ENCODE measurements at regions not wholly inside any gene's neighbourhood (a gene's known extent, or its start where the extent isn't known, plus 50 kb on each side); places are given as distances from the start of the nearest gene placed in this dataset.
"Not testable (repeated sequence)": the region's sequence is repeated elsewhere in the genome, so short reads cannot be mapped to it uniquely, and the experiment has no call there.

- intact Hi-C loops (cut with DNase I) = no loop called here
- peak; percentile 50 for DNase-seq (ENCODE audit: low spot score)
Measured at GRCh38 chr5:1732238-1732941, 67.2 kb downstream of the MRPL36 start.

GRCh38 chr5:1731855-1732237 is 67.8 kb downstream of the MRPL36 start:
- intact Hi-C loops (cut with DNase I); DNase-seq (ENCODE audit: low spot score): not testable (repeated sequence)

- DNase-seq (ENCODE audit: low spot score) = peak; percentile 31
- intact Hi-C loops (cut with DNase I) = no loop called here
Measured at GRCh38 chr5:1731091-1731639, 68.5 kb downstream of the MRPL36 start.

- DNase-seq (ENCODE audit: low spot score) = no peak
- intact Hi-C loops (cut with DNase I) = no loop called here
Measured at GRCh38 chr5:1730487-1730847, 69.2 kb downstream of the MRPL36 start.

GRCh38 chr5:1729641-1730486 is 69.8 kb downstream of the MRPL36 start:
- DNase-seq (ENCODE audit: low spot score) = peak; percentile 78
- intact Hi-C loops (cut with DNase I) = no loop called here

GRCh38 chr5:1728846-1729245 is 70.8 kb downstream of the MRPL36 start:
- DNase-seq (ENCODE audit: low spot score) = peak; percentile 75
- intact Hi-C loops (cut with DNase I) = no loop called here

- peak; percentile 62 for DNase-seq (ENCODE audit: low spot score)
- intact Hi-C loops (cut with DNase I) = no loop called here
Measured at GRCh38 chr5:1727571-1727970, 72.1 kb downstream of the MRPL36 start.

GRCh38 chr5:1726956-1727355 is 72.7 kb downstream of the MRPL36 start:
- DNase-seq (ENCODE audit: low spot score) = peak; percentile 78
- intact Hi-C loops (cut with DNase I) = no loop called here

- no peak for DNase-seq (ENCODE audit: low spot score)
- intact Hi-C loops (cut with DNase I) = no loop called here
Measured at GRCh38 chr5:1726469-1726865, 73.2 kb downstream of the MRPL36 start.

GRCh38 chr5:1725641-1726468 is 73.8 kb downstream of the MRPL36 start:
- intact Hi-C loops (cut with DNase I) = no loop called here
- DNase-seq (ENCODE audit: low spot score) = peak; percentile 57

- DNase-seq (ENCODE audit: low spot score) = peak; percentile 76
- intact Hi-C loops (cut with DNase I) = loop anchor here in 1 of 2 donors (5.0 kb wide), 1 partner anchor 1563 kb away; no protein-coding TSS in a partner anchor
Measured at GRCh38 chr5:1724822-1725602, 74.6 kb downstream of the MRPL36 start.

- peak; percentile 45 for DNase-seq (ENCODE audit: low spot score)
- intact Hi-C loops (cut with DNase I) = loop anchor here in 1 of 2 donors (5.0 kb wide), 1 partner anchor 1562 kb away; no protein-coding TSS in a partner anchor
Measured at GRCh38 chr5:1723957-1724821, 75.4 kb downstream of the MRPL36 start.

- no peak for DNase-seq (ENCODE audit: low spot score)
- intact Hi-C loops (cut with DNase I) = loop anchor here in 1 of 2 donors (5.0 kb wide), 1 partner anchor 1561 kb away; no protein-coding TSS in a partner anchor
Measured at GRCh38 chr5:1723476-1723875, 76.2 kb downstream of the MRPL36 start.

- intact Hi-C loops (cut with DNase I) = loop anchor here in 1 of 2 donors (5.0 kb wide), 1 partner anchor 1561 kb away; no protein-coding TSS in a partner anchor
- DNase-seq (ENCODE audit: low spot score) = peak; percentile 70
Measured at GRCh38 chr5:1722877-1723276, 76.8 kb downstream of the MRPL36 start.

- DNase-seq (ENCODE audit: low spot score) = no peak
- intact Hi-C loops (cut with DNase I) = loop anchor here in 1 of 2 donors (5.0 kb wide), 1 partner anchor 1558 kb away; no protein-coding TSS in a partner anchor
Measured at GRCh38 chr5:1720396-1721110, 79.1 kb downstream of the MRPL36 start.

- DNase-seq (ENCODE audit: low spot score) = no peak
- intact Hi-C loops (cut with DNase I) = loop anchor here in 1 of 2 donors (5.0 kb wide), 1 partner anchor 1558 kb away; no protein-coding TSS in a partner anchor
Measured at GRCh38 chr5:1719860-1720259, 79.8 kb downstream of the MRPL36 start.

- intact Hi-C loops (cut with DNase I) = no loop called here
- DNase-seq (ENCODE audit: low spot score) = no peak
Measured at GRCh38 chr5:1718669-1719068, 81.0 kb downstream of the MRPL36 start.
